ENCODE measurements at regions not wholly inside any gene's neighbourhood (a gene's known extent, or its start where the extent isn't known, plus 50 kb on each side); places are given as distances from the start of the nearest gene placed in this dataset.
"Not testable (repeated sequence)": the region's sequence is repeated elsewhere in the genome, so short reads cannot be mapped to it uniquely, and the experiment has no call there.

DNA sequence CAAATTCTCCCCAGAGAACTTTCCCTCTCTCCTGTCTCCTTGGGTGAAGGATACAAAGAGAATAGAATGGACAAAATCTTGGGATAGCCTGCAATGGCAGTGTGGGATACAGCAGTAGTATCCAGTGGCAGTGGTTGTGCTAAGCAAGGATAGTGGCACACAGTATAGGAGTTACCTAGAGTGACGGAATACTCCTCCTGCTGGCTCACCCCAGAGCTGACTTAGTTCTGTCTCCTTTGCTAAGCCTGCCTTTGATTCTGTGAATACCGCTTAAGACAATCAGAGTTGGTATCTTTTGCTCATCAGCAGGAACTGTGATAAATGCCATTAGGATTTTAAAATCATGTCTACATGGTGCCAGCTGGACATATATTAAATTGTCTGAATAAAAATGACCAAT, 404.3 kb downstream of the JRKL start:
- DNase-seq, result no peak

DNA sequence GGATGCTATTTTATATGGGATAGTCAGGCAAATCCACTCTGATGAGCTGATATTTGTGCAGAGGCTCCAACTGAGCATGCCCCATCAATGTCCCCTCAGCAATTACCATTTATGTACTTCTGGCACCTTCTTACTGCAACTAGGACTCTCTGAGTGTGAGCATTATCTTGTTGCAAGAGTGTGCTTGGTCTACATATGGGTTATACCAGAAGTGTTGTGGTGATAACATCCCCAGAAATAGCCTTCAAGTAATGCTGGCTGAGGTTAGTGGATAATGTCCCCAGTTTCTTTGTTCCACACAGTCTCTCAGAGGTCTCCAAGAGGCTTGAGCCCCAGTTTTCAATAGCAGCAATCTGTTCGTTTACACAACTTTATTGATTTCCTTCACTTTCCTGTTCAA, 408.6 kb downstream of the JRKL start:
- DNase-seq, result no peak

DNA sequence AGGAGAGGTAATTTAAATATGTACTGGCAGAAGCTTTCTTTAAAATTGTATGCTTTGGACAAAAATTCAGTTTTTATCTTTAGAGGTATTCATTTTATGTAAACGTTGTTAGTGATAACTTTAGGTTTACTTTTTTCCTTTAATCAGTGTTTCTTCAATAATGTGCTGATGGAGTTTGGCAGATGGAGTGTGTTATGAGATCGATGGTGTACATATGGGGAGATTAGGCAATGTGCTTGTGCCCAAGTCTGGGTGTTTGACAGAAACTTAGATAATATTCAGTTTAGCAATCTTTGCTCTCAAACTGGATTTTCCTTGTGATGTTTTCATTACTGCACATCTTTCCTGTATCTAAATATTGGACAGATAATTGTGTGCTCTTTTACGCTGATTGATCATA, 425.4 kb downstream of the JRKL start:
- no peak for DNase-seq

GRCh38 chr11:96817482-96818399, 427.9 kb downstream of the JRKL start:
- DNase-seq, result no peak

- no peak for DNase-seq
These were observed 437.4 kb downstream of the JRKL start for GRCh38 chr11:96827164-96827563.

DNA sequence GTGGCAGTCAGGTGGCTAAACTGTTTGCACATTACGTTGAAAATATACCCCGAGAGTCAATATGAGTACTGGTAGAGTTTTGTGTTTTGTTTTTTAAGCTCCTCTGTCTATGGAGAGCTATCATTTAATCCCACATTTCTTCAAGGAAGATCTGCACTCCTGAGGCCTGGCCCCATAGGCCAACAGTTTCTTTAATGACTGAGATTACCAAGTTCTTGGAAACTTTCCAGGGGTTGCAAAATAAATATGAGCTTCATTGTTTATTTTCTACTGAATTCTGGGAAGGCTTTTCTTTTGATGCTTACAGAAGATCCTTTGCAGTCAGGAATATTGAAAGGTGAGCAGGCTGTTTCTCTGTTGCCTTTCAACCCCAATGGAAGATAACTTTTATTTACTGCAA, 452.0 kb downstream of the JRKL start:
- no peak for DNase-seq

- no peak for DNase-seq
These were observed 452.9 kb downstream of the JRKL start for GRCh38 chr11:96842731-96843130.

DNA sequence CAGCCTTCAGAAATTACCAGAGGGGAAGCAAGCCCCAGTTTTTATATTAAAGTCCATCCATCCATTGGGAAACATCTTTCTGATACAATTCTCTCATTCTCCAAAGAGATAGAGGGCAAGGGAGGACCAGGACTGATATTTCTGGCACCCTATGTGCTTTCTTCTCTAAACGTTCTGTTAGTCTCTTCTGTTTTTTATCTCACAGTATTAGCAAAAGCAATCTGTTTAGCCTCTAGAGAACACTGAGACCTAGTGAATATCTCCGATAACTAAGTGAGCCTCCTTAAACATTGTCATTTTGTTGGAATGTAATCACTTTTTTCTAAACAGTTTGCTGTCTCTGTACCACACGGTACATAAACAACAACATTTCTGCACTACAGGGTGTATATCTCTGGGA, 464.6 kb downstream of the JRKL start:
- DNase-seq, result no peak

DNA sequence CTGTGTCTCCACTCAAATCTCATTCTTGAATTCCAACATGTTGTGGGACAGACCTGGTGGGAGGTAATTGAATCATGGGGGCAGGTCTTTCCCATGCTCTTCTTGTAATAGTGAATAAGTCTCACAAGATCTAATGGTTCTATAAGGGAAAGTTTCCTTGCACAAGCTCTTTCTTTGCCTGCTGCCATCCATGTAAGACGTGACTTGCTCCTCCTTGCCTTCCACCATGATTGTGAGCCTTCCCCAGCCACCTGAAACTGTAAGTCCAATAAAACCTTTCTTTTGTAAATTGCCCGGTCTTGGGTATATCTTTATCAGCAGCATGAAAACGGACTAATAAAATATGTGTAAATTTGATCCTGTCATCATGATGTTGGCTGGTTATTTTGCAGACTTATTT, 471.9 kb downstream of the JRKL start:
- not testable (repeated sequence) for DNase-seq

DNA sequence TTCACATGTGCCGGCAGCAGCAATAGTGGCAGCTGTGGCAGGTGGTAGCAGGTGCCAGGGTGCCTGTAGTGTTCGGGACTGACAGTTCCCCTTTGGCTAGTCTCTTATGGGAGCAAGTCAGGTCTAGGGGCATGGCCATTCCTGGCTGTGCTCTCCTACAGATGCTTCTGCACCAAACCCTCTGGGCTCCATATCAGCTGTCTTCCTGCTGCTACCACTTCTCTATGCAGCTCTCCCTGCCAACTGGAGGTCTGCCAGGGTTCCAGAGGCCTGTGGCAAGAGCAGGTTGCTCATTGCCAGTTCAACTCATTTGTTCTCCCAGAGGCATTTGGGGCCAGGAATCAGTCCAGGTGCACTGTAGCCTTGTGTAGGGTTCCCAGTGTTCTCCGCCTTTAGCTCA, 473.7 kb downstream of the JRKL start:
- DNase-seq, result no peak

- no peak for DNase-seq
These were observed 475.2 kb downstream of the JRKL start for GRCh38 chr11:96865020-96865419.

DNA sequence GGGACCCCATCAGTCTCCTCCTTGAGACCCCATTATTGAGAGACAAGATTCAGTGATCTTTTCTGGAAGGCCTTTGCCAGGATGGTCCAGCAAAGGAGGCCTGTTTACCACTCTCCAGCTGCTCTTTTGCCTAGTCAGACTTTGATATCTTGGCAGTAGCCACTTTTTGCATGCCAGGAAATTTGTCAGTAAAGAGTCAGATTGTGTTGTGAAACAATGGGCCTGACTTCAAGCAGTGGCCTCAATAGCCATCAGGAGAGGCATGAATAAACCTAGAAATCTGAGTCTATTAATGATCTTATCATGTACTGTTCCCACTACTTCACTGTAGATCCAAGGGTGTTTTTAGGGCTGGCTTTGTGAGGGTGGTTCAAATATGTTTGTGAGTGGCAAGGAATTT, 479.4 kb downstream of the JRKL start:
- DNase-seq, result no peak

DNA sequence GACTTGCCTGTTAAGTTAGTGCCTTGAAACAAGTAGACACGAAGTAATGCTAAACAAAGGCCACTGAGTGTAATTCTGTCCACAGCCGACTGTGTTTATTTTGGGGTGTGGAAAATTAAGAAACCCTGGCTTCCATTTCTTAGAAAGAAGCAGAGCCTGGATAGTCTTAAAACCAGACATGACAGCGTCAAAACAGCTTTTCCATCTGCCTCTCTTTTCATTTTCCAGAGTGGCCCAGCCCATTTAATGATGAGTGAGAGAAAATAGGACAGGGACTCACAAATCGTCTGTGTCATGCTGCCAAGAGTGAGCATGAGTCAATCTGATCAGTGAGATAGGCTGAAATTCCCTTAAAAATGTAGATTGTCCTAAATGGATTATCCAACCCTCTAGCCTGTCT, 485.9 kb downstream of the JRKL start:
- no peak for DNase-seq

DNA sequence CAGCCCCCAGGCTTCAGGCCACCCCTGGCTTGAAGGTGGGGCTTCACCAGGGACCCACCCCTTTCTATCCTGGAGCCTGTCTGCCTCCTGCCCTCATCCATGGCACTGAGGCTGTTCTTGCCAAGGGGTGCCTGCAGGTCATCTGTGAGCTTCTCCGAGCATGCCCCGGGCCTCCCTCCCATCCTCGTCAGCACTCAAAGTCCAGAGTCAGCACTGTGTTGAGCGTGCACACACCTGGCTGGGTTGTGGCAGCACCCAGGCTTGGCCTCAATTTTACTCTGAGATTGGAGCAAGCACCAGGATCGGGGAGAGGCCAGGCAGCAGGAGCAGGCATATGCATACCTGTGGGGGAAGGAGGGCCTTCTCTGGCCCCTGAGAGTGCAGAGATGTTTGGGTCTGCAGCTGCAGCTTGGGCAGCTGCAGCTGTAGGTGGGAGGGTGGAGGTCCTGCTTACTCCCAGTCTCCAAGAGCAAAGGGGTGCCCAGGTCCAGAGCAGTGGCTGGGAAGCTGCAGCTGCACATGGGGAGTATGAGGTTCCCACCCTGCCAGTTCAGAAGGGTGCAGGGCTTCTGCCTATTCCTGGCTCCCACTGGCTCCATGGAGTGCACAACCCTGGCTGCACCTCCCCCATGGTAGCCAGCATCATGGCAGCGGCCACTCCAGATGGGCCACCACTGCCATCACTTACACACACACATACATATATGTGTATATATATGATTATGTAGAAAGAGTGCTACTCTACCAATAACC, 488.7 kb downstream of the JRKL start:
- no peak for DNase-seq

DNA sequence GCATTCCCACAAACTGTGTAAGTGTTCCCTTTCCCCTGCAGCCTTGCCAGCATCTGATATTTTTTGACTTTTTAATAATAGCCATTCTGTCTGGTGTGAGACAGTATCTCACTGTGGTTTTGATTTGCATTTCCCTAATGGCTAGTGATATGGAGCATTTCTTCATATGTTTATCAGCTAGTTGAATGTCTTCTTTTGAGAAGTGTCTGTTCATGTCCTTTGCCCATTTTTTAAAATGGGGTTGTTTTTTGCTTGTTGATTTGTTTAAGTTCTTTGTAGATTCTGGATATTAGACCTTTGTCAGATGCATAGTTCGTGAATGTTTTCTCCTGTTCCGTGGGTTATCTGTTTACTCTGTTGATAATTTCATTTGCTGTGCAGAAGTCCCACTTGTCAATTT, 492.8 kb downstream of the JRKL start:
- DNase-seq, result not testable (repeated sequence)

DNA sequence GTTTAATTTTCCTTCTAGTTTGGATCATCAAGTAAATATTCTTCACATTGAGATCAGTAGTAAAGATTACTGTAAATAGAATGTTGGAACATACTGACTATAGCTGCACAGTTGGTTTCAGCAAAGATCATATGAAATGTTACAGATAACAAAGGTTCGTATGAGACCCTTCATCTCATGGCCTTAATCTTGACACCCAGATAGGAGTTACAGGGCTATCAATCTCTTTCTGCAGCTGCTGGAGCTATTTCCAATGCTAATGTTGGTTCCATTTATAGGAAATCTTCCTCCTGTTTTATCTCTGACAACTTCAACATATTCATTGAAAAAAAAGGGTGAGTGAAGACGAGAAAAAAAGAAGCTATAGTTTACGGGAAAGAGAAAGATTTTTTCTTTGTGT, 495.6 kb downstream of the JRKL start:
- DNase-seq, result no peak

DNA sequence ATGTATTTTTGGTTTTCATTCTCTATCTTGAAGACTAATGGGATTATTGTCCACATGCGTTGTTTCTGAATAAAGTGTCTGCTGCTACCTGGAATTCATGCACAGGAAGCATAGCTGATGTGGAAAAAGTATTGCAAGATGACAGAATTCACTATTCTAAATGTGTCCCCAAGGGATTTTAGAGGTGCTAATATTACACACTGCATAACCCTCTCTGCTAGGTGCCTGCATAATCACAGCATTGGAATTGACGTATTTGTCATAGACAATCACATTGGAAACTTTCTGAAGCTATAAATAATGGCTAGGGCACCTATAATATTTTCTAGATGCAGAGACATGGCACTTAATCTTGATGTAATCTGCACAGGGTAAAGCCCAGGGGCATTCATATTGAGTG, 496.1 kb downstream of the JRKL start:
- no peak for DNase-seq

GRCh38 chr11:96893988-96894387, 504.2 kb downstream of the JRKL start:
- DNase-seq, result no peak

- DNase-seq, result no peak
These were observed 504.8 kb downstream of the JRKL start for GRCh38 chr11:96894587-96894986.

- no peak for DNase-seq
These were observed 510.2 kb downstream of the JRKL start for GRCh38 chr11:96899971-96900370.

DNA sequence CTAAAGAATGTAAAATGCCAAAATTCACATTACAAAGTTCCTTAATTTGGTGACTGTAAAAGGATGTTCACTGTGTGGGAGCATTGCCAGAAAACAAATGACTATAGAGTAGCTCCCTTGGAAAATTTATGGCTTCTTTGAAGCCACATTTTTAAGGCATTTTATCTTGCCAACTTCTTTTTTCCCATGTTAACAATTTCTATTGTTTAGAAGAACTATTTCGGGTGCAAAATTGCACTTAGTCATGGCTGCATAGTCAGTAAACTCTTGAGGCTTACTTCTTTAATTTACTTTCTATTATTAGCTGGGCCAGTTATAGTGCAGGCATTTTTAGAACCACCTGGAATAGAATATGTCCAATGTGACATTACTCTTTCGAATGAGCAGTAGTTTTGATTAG, 515.3 kb downstream of the JRKL start:
- DNase-seq, result no peak

GRCh38 chr11:96905663-96906062, 515.9 kb downstream of the JRKL start:
- DNase-seq, result no peak

DNA sequence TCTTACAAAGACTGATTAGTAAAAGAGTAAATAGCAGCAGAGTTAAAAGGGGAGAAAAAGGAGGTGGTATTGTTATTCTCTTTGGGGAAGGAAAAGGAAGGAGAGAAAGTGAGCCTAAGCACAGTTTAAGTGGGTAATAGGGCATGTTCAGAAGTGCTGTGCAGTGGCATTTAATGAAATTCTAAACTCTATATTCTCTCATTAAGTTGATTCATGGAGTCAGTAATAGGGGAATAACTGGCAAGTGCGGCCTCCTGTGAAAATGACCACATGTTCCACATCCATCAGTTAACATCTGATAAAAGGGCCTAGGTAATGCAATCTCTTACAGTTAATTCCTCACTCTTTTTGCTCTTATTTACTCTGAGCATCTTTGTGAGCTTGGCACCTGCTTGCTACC, 516.7 kb downstream of the JRKL start:
- DNase-seq, result no peak

DNA sequence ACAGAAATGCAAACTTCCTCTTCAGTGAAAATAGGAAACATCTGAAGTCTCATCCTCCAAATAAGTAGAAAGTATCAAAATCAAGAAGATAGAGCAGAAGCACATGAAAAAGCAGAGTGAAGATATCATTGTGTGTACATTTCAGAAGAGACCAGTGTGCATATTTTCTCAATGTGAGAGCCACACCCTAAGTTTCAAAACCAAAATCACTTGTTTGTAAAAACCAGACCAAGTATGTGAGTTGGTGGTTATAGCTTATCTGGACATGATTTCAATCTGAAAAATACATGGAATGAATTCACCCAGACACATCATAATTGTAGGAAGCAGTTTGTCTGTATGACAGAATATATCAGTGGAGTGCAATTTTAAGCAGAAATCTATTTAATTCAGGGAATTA, 536.0 kb downstream of the JRKL start:
- no peak for DNase-seq
